SK-N-MC (cell line): ENCODE measurements at regions not wholly inside any gene's neighbourhood (a gene's known extent, or its start where the extent isn't known, plus 50 kb on each side); places are given as distances from the start of the nearest gene placed in this dataset.

Experiments
- EZH2 ChIP-seq: fragments of 200-600 bp; sonication (generic); IDR thresholded peaks from one replicate; pipeline ENCODE4 v1.6.1; 2017; ENCODE audit warnings: antibody characterized with exemption
- FOXP2 ChIP-seq: optimal IDR thresholded peaks from 2 replicates; pipeline ENCODE3; 2011; ENCODE audit warnings: mild to moderate bottlenecking, moderate library complexity; ENCODE audit not compliant: insufficient read depth; ENCODE audit errors: extremely low read length, control extremely low read depth
- POLR2AphosphoS5 ChIP-seq: IDR thresholded peaks from 2 replicates; pipeline ENCODE4 v1.6.1; 2012; ENCODE audit warnings: mild to moderate bottlenecking, low read depth, low read length, borderline replicate concordance

DNA sequence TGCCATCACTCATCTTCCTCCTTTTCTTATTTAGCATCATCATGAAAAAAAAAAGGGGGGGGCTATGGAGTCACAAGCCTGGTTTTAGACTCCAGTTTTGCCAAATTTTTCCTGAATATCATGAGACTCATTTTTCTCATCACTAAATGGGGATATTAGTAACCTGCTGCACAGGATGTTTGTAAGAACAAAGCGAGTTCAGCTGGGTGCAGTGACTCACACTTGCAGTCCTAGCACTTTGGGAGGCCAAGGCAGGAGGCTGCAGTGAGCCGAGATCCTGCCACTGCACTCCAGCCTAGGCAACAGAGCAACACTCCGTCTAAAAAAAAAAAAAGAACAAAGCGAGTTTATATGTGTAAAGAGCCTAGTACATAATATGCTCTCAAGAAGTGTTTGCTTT lies 82.8 kb downstream of the TFAP2A start:
- no peak for TF ChIP-seq POLR2AphosphoS5
- no peak for TF ChIP-seq EZH2
- no peak for TF ChIP-seq FOXP2
